Right lobe of liver (tissue), 6 donors: ENCODE measurements at regions not wholly inside any gene's neighbourhood (a gene's known extent, or its start where the extent isn't known, plus 50 kb on each side); places are given as distances from the start of the nearest gene placed in this dataset.

Source experiments
- ATAC-seq, 4 donors: fragments of 200-7000 bp; cut with Tn5 transposase; one replicate each; pipeline ENCODE4 v1.9.1; 2020; ENCODE audit warnings: mild to moderate bottlenecking in 4 of 4, moderate library complexity in 4 of 4
- DNase-seq, 3 donors: peaks; one replicate each; pipeline ENCODE4 v3.0.0-alpha.2; 2020
- H3K27ac ChIP-seq, 3 donors: fragments of 200-600 bp; one replicate each; pipeline ENCODE4 v1.8.0; 2022
- H3K27me3 ChIP-seq, 2 donors: fragments of 200-600 bp; one replicate each; pipeline ENCODE4 v1.8.0; 2022
- H3K36me3 ChIP-seq, 4 donors: fragments of 200-600 bp; sonication (generic) in 1 of 4; one replicate each; pipeline versions ENCODE4 v1.5.1 to v1.8.0; 2017 to 2022; ENCODE audit warnings: control low read depth in 1 of 4
- H3K4me1 ChIP-seq, 4 donors: fragments of 200-600 bp; sonication (generic) in 1 of 4; one replicate each; pipeline versions ENCODE4 v1.5.1 to v1.8.0; 2017 to 2022; ENCODE audit warnings: control low read depth in 1 of 4
- H3K4me3 ChIP-seq, 3 donors: fragments of 200-600 bp; one replicate each; pipeline ENCODE4 v1.8.0; 2022
- H3K9me3 ChIP-seq, 4 donors: fragments of 200-600 bp; sonication (generic) in 1 of 4; one replicate each; pipeline versions ENCODE4 v1.5.1 to v1.8.0; 2017 to 2022; ENCODE audit warnings: control low read depth in 1 of 4
- POLR2A ChIP-seq: fragments of 450-650 bp; IDR thresholded peaks from one replicate; pipeline ENCODE4 v1.6.1; 2017; ENCODE audit warnings: antibody characterized with exemption, mild to moderate bottlenecking
- WGBS: methylation state at CpG from one replicate; pipeline ENCODE4 v1.1.6; 2018; ENCODE audit warnings: low coverage, low lambda C conversion rate; ENCODE audit not compliant: insufficient coverage; ENCODE audit errors: missing lambda C conversion rate; 5-methylcytosine and 5-hydroxymethylcytosine counted together
- intact Hi-C, 2 donors: fragments of 100-400 bp; cut with DNase I; formaldehyde crosslinking; loops; one replicate each; pipeline versions ENCODE4 v1.11.2 to v1.14.1; 2022
- microRNA-seq, 2 donors: library from miRNA; unstranded; fragments of <30 nt; microRNA quantifications; one replicate each; pipeline ENCODE4, GENCODE V29; 2019 to 2020
- small RNA-seq, 2 experiments: library from RNA; depleted of rRNA; stranded (forward); fragments of <200 nt; gene quantifications; one replicate each; pipeline ENCODE3, GENCODE V24; 2016
- TF ChIP-seq, protein P1 (sequence below), 4 donors: fragments of 200-600 bp in 3 of 4; fragments of 450-650 bp in 1 of 4; IDR thresholded peaks; one replicate each; pipeline versions ENCODE4 v1.5.1 to v1.8.0; 2016 to 2022; ENCODE audit warnings: antibody characterized with exemption in 4 of 4, mild to moderate bottlenecking in 2 of 4
- donor health status: DM: no; HTN: yes; CAD: no.
- donor health status: DM: no; HTN: no; CAD: no.
- donor health status: DM: no; HTN: no; CAD: no.
- donor health status: DM: no; HTN: yes; CAD: no.
- donor health status: DM: no; HTN: yes; CAD: no.

- TF ChIP-seq, protein P1, sequence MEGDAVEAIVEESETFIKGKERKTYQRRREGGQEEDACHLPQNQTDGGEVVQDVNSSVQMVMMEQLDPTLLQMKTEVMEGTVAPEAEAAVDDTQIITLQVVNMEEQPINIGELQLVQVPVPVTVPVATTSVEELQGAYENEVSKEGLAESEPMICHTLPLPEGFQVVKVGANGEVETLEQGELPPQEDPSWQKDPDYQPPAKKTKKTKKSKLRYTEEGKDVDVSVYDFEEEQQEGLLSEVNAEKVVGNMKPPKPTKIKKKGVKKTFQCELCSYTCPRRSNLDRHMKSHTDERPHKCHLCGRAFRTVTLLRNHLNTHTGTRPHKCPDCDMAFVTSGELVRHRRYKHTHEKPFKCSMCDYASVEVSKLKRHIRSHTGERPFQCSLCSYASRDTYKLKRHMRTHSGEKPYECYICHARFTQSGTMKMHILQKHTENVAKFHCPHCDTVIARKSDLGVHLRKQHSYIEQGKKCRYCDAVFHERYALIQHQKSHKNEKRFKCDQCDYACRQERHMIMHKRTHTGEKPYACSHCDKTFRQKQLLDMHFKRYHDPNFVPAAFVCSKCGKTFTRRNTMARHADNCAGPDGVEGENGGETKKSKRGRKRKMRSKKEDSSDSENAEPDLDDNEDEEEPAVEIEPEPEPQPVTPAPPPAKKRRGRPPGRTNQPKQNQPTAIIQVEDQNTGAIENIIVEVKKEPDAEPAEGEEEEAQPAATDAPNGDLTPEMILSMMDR (IDR thresholded peaks at IDR 0.05) = peak; percentile 52 to 66 (median 52)
- no peak for TF ChIP-seq POLR2A
- H3K27me3 ChIP-seq = no peaks in the 10 kb centered on the region
- 45% methylated on average over 6 of the region's 7 CpGs for WGBS
- no peak overlapping the region for H3K27ac ChIP-seq
- ATAC-seq = peak; percentile 92 to 97 (median 94)
- no peaks in the 10 kb centered on the region for H3K9me3 ChIP-seq
- H3K4me1 ChIP-seq = no peaks in the 10 kb centered on the region
- no peak overlapping the region for H3K4me3 ChIP-seq
- H3K36me3 ChIP-seq = no peaks in the 10 kb centered on the region
- intact Hi-C loops = loop anchor here in 1 of 2 donors (10.0 kb wide), 1 partner anchor 62 kb away; the partner anchor contains the start of gene NECTIN3
- DNase-seq = peak in 2 of 3 donors; percentile 37 to 68
Measured at GRCh38 chr3:111012388-111013248, 59.0 kb upstream of the NECTIN3 start.

Small RNA genes lying in the stretch of these regions (microRNA-seq; reads per million reads assigned to microRNA genes)
- 0 reads per million in 2 donors for gene MIR4445

Small RNA genes lying in the stretch of these regions (small RNA-seq; reads per million reads assigned to genes)
- gene AC078918.1 (0 reads per million in 2 experiments), gene MIR4445 (0 reads per million in 2 experiments), gene RF00019 (0 reads per million in 2 experiments), gene RNU6ATAC15P (0 reads per million in 2 experiments)
